Heart left ventricle (tissue), 13 donors: ENCODE measurements at regions not wholly inside any gene's neighbourhood (a gene's known extent, or its start where the extent isn't known, plus 50 kb on each side); places are given as distances from the start of the nearest gene placed in this dataset.

Experiments
- CTCF ChIP-seq, 12 donors: fragments of 200-600 bp; sonication (generic) in 4 of 12; IDR thresholded peaks; one replicate each; pipeline versions ENCODE4 v1.5.0 to v1.8.0; 2018 to 2022; ENCODE audit warnings: antibody characterized with exemption in 12 of 12, mild to moderate bottlenecking in 5 of 12
- POLR2A ChIP-seq, 2 donors: fragments of 450-650 bp; IDR thresholded peaks; one replicate each; pipeline ENCODE4 v1.6.1; 2017; ENCODE audit warnings: antibody characterized with exemption in 2 of 2, mild to moderate bottlenecking in 2 of 2, moderate library complexity in 2 of 2
- donor health status: ischemic (EF 13 %, LVEDD 7.1; RV severe dilation, severe dysfunction).
- donor health status: DM: no; HTN: yes; CAD: no.
- donor health status: DM: no; HTN: no; CAD: no.
- donor health status: ischemic (EF 25% LVEDD 6.9; RV normal size, moderate dysfunction).
- donor health status: ischemic (EF 25% LVEDD 5.7; RV mildly dilated, moderate dysfunction).
- donor health status: ischemic (EF 35%, LVEDD 5.7; RV mildly dilated, moderate dysfunction).
- donor health status: nonischemic (EF 11% LVEDD 7.7; RV severe dilation, severe dysfunction).
- donor health status: DM: yes; HTN: yes; CAD: no.
- donor health status: PGD.
- donor health status: ischemic (EF 29% LVEDD 5.4; RV normal size, mild dysfunction).
- donor health status: nonischemic (EF 23%, LVEDD 6.1; RV moderate dilation, normal function).

- TF ChIP-seq CTCF (IDR thresholded peaks at IDR 0.05) (no peak), POLR2A (IDR thresholded peaks at IDR 0.05) (no peak)
Measured at GRCh38 chr13:75202981-75203380, 279.0 kb downstream of the TBC1D4 start.
